H1 (cell line): ENCODE measurements at regions not wholly inside any gene's neighbourhood (a gene's known extent, or its start where the extent isn't known, plus 50 kb on each side); places are given as distances from the start of the nearest gene placed in this dataset.

Experiments
- CTCF ChIP-seq, 3 experiments: IDR thresholded peaks; 1 replicate in 2 of 3; 2 replicates in 1 of 3; pipeline versions ENCODE4 v1.5.1 to v1.6.1; 2011; ENCODE audit warnings: low read length in 3 of 3, mild to moderate bottlenecking in 3 of 3, inconsistent platforms in 2 of 3, low read depth in 1 of 3, moderate library complexity in 1 of 3; ENCODE audit not compliant: insufficient read depth in 1 of 3; ENCODE audit errors: control extremely low read depth in 1 of 3
- USF2 ChIP-seq: IDR thresholded peaks from 2 replicates; pipeline ENCODE4 v1.6.1; 2011; ENCODE audit warnings: low read length, improper control_type of control experiment

- TF ChIP-seq CTCF (IDR thresholded peaks at IDR 0.05; ENCODE audit: control extremely low read depth in 1 of 3, insufficient read depth in 1 of 3, low read depth in 1 of 3, low read length in 3 of 3) (no peak), USF2 (no peak)
These were observed 85.3 kb upstream of the MAML3 start for GRCh38 chr4:140239311-140239710.
